ENCODE measurements at regions not wholly inside any gene's neighbourhood (a gene's known extent, or its start where the extent isn't known, plus 50 kb on each side); places are given as distances from the start of the nearest gene placed in this dataset.

DNA sequence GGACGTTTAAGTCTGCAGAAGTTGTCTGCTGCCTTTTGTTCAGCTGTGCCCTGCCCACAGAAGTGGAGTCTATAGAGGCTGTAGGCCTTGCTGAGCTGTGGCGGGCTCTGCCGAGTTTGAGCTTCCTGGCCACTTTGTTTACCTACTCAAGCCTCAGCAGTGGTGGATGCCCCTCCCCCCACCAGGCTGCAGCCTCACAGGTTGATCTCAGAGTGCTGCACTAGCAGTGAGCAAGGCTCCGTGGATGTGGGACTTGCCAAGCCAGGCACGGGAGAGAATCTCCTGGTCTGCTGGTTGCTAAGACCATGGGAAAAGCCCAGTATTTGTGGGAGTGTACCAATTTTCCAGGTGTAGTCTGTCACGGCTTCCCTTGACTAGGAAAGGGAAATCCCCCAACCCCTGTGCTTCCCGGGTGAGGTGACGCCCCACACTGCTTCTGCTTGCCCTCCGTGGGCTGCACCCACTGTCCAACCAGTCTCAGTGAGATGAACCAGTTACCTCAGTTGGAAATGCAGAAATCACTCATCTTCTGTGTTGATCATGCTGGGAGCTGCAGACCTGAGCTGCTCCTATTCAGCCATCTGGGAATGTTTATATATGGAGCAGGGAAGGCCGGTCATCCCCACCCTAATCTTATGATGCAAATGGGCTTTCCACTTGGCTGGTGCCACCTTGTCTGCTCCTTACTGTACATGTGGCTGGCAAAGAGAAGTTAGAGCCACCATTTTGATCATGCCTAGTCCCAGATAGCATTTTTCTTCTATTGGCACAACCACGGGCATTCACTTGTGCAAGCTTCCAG, 156.9 kb upstream of the ITGA6 start:
- DNase-seq (no peak), ATAC-seq (no peak)
- no peaks in the 10 kb centered on the region for H3K4me1 ChIP-seq
- peaks cover 0 to 5% (median 0%) of the 10 kb centered on the region in 3 donors for H3K27me3 ChIP-seq (ENCODE audit: insufficient read depth in 3 of 3, low read length in 2 of 3)
- WGBS, 3 donors = 61 to 73% (median 71%) methylated on average over 11 of the region's 11 CpGs
- H3K9me3 ChIP-seq = no peaks in the 10 kb centered on the region
- no peaks in the 10 kb centered on the region for H3K36me3 ChIP-seq (ENCODE audit: insufficient read depth in 1 of 2, low read depth in 1 of 2)
- H3K4me3 ChIP-seq = no peak overlapping the region
- intact Hi-C loops (cut with DNase I) = no loop called here
- TF ChIP-seq, protein P1, sequence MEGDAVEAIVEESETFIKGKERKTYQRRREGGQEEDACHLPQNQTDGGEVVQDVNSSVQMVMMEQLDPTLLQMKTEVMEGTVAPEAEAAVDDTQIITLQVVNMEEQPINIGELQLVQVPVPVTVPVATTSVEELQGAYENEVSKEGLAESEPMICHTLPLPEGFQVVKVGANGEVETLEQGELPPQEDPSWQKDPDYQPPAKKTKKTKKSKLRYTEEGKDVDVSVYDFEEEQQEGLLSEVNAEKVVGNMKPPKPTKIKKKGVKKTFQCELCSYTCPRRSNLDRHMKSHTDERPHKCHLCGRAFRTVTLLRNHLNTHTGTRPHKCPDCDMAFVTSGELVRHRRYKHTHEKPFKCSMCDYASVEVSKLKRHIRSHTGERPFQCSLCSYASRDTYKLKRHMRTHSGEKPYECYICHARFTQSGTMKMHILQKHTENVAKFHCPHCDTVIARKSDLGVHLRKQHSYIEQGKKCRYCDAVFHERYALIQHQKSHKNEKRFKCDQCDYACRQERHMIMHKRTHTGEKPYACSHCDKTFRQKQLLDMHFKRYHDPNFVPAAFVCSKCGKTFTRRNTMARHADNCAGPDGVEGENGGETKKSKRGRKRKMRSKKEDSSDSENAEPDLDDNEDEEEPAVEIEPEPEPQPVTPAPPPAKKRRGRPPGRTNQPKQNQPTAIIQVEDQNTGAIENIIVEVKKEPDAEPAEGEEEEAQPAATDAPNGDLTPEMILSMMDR (IDR thresholded peaks at IDR 0.05) = no peak
- no peak overlapping the region for H3K27ac ChIP-seq

DNA sequence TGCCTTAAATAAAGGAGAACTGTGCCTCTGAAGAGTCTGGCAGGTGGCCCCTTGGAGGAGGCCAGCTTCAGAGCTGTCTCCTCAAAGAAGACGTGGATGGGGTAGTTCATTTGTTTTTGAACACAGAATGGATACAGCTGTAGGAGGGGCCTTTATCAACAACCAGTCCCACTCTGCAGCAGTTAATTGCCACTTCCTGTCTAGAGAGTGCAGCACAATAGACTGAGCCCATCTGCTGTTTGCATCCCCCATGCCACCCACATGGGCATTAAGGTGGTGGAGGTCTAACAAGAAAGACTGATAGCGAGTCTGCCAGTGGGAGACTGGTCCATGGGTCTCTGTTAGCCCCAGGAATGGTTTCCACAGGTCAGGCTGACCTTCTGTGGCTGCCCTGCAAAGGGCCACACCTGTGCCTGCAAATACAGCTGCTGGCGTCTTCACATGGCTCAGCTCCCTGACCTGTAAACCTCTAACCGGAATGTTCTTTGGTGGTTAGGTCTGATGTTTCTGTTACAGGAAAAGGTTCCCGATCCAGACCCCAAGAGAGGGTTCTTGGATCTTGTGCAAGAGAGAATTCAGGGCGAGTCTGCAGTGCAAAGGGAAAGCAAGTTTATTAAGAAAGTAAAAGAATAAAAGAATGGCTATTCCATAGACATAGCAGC, 153.3 kb upstream of the ITGA6 start:
- no peaks in the 10 kb centered on the region for H3K36me3 ChIP-seq (ENCODE audit: insufficient read depth in 1 of 2, low read depth in 1 of 2)
- intact Hi-C loops (cut with DNase I) = no loop called here
- 73 to 85% (median 79%) methylated on average over 6 of the region's 6 CpGs for WGBS, 3 donors
- H3K9me3 ChIP-seq = peaks cover 4% of the 10 kb centered on the region
- no peaks in the 10 kb centered on the region for H3K4me1 ChIP-seq
- DNase-seq (no peak), ATAC-seq (no peak)
- H3K27me3 ChIP-seq (ENCODE audit: insufficient read depth in 3 of 3, low read length in 2 of 3) = peaks cover 0 to 5% (median 0%) of the 10 kb centered on the region in 3 donors
- TF ChIP-seq, protein P1 (IDR thresholded peaks at IDR 0.05) = no peak
- no peak overlapping the region for H3K4me3 ChIP-seq
- no peak overlapping the region for H3K27ac ChIP-seq

DNA sequence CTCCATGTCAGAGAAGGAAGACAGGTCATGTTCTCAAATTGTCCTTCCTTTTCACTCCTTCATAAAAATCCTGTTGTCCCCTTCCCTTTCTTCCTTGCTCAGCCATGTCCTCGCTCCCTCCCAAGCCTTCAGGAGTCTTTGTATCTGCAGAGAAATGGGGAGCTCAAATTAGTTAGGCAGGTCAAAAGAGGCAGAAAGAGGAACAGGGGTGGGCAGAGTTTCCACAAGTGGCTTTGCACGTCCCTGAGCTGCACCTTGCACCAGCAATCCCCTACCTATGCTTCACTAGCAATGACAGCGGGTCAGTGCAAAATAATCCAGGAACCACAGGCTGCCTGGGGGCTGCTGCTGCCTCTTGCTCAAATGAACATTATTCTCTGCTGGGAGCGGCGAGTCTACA, 152.1 kb upstream of the ITGA6 start:
- Histone ChIP-seq H3K27ac (no peak overlapping the region), H3K4me1 (no peaks in the 10 kb centered on the region), H3K27me3 (ENCODE audit: insufficient read depth in 3 of 3, low read length in 2 of 3) (peaks cover 0 to 5% (median 0%) of the 10 kb centered on the region in 3 donors), H3K36me3 (ENCODE audit: insufficient read depth in 1 of 2, low read depth in 1 of 2) (no peaks in the 10 kb centered on the region), H3K4me3 (no peak overlapping the region), H3K9me3 (peaks cover 4% of the 10 kb centered on the region)
- 90 to 96% (median 92%) methylated on average over 5 of the region's 5 CpGs for WGBS, 3 donors
- intact Hi-C loops (cut with DNase I) = no loop called here
- DNase-seq = no peak
- ATAC-seq = no peak
- TF ChIP-seq, protein P1 (IDR thresholded peaks at IDR 0.05) = no peak

DNA sequence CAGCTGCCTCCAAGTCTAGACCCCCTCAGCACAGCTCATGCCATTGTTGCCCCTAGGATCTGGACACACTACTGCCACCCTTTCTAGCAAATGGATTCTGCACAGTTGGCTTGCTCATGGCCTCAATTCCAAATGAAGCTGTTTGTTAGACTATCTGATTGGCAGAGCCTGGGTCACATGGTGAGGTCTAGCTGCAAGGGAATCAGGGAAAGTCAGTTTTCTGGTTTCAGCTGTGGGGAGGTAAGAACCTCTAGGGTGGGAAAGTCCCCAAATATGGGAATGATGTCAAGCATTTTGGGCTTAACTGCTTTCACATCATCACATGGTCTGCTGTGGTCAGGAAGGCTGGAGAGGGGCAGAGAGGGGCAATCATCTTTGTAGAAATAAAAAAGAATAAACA, 150.4 kb upstream of the ITGA6 start:
- Histone ChIP-seq H3K9me3 (peaks cover 4% of the 10 kb centered on the region), H3K27ac (no peak overlapping the region), H3K36me3 (ENCODE audit: insufficient read depth in 1 of 2, low read depth in 1 of 2) (no peaks in the 10 kb centered on the region), H3K27me3 (ENCODE audit: insufficient read depth in 3 of 3, low read length in 2 of 3) (peaks cover 0 to 5% (median 0%) of the 10 kb centered on the region in 3 donors), H3K4me3 (no peak overlapping the region), H3K4me1 (no peaks in the 10 kb centered on the region)
- intact Hi-C loops (cut with DNase I) = no loop called here
- no peak for ATAC-seq
- TF ChIP-seq, protein P1 (IDR thresholded peaks at IDR 0.05) = no peak
- DNase-seq = no peak
